ENCODE measurements at regions not wholly inside any gene's neighbourhood (a gene's known extent, or its start where the extent isn't known, plus 50 kb on each side); places are given as distances from the start of the nearest gene placed in this dataset.

DNA sequence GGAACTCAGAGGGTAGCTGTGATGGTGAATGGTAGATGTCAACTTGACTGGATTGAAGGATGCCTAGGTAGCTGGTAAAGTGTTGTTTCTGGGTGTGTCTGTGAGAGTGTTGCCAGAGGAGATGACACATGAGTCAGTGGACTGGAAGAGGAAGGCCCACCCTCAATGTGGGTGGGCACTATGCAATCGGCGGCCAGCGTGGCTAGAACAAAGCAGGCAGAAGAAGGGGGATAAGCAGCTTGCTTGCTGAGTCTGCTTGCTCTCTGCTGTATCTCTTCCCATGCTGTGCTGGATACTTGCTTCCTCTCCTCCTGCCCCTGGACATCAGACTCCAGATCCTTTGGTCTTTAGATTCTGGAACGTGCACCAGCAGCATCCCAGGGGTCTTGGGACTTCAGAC lies 128.1 kb downstream of the AIPL1 start:
- TF ChIP-seq, protein P1, sequence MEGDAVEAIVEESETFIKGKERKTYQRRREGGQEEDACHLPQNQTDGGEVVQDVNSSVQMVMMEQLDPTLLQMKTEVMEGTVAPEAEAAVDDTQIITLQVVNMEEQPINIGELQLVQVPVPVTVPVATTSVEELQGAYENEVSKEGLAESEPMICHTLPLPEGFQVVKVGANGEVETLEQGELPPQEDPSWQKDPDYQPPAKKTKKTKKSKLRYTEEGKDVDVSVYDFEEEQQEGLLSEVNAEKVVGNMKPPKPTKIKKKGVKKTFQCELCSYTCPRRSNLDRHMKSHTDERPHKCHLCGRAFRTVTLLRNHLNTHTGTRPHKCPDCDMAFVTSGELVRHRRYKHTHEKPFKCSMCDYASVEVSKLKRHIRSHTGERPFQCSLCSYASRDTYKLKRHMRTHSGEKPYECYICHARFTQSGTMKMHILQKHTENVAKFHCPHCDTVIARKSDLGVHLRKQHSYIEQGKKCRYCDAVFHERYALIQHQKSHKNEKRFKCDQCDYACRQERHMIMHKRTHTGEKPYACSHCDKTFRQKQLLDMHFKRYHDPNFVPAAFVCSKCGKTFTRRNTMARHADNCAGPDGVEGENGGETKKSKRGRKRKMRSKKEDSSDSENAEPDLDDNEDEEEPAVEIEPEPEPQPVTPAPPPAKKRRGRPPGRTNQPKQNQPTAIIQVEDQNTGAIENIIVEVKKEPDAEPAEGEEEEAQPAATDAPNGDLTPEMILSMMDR (IDR thresholded peaks at IDR 0.05; ENCODE audit: poor library complexity): no peak
- TF ChIP-seq EZH2phosphoT487 (IDR thresholded peaks at IDR 0.05; ENCODE audit: low read depth, severe bottlenecking, unreplicated experiment): no peak
- no peak for TF ChIP-seq EZH2 (IDR thresholded peaks at IDR 0.05; ENCODE audit: borderline replicate concordance)
